OCI-LY1 (cell line): ENCODE measurements at regions not wholly inside any gene's neighbourhood (a gene's known extent, or its start where the extent isn't known, plus 50 kb on each side); places are given as distances from the start of the nearest gene placed in this dataset.
"Not testable (repeated sequence)": the region's sequence is repeated elsewhere in the genome, so short reads cannot be mapped to it uniquely, and the experiment has no call there.

Experiments
- H2AFZ ChIP-seq: fragments of 200-600 bp; sonication (generic), shearing (Covaris generic); 2 replicates; pipeline ENCODE4 v1.6.0; 2014; ENCODE audit warnings: antibody characterized with exemption, mild to moderate bottlenecking, low read length
- H3F3A ChIP-seq: fragments of 200-600 bp; sonication (generic), shearing (Covaris generic); 2 replicates; pipeline ENCODE4 v1.6.0; 2014; ENCODE audit warnings: mild to moderate bottlenecking, antibody characterized with exemption, low read length, moderate library complexity; ENCODE audit not compliant: insufficient read depth
- H3K27ac ChIP-seq: fragments of 200-600 bp; sonication (generic); 2 replicates; pipeline ENCODE4 v1.5.1; 2014; ENCODE audit warnings: low read length, mixed run types, mild to moderate bottlenecking, low read depth; ENCODE audit not compliant: poor library complexity, severe bottlenecking
- H3K27me3 ChIP-seq: fragments of 200-600 bp; sonication (generic); 2 replicates; pipeline ENCODE4 v1.6.0; 2014; ENCODE audit warnings: antibody characterized with exemption, mild to moderate bottlenecking, low read length, moderate library complexity; ENCODE audit not compliant: insufficient read depth
- H3K36me3 ChIP-seq: fragments of 200-600 bp; sonication (generic); 2 replicates; pipeline ENCODE4 v1.6.1; 2014; ENCODE audit warnings: mild to moderate bottlenecking, antibody characterized with exemption, low read length, moderate library complexity, mixed read lengths; ENCODE audit not compliant: insufficient read depth
- H3K4me1 ChIP-seq: fragments of 200-600 bp; sonication (generic); 2 replicates; pipeline ENCODE4 v1.5.1; 2014; ENCODE audit warnings: mild to moderate bottlenecking, low read length, moderate library complexity; ENCODE audit not compliant: insufficient read depth, severe bottlenecking
- H3K4me2 ChIP-seq: fragments of 200-600 bp; sonication (generic), shearing (Covaris generic); 2 replicates; pipeline ENCODE4 v1.6.1; 2014; ENCODE audit warnings: low read length
- H3K4me3 ChIP-seq: fragments of 200-600 bp; sonication (generic); 2 replicates; pipeline ENCODE4 v1.5.1; 2014; ENCODE audit warnings: low read length, low read depth, mild to moderate bottlenecking, mixed read lengths; ENCODE audit not compliant: poor library complexity, severe bottlenecking
- H3K79me2 ChIP-seq: fragments of 200-600 bp; shearing (Covaris generic); 2 replicates; pipeline ENCODE4 v1.6.1; 2016; ENCODE audit warnings: mixed run types, low read length, mixed read lengths; ENCODE audit not compliant: insufficient read depth
- H3K9ac ChIP-seq: fragments of 200-600 bp; sonication (generic), shearing (Covaris generic); 2 replicates; pipeline ENCODE4 v1.6.1; 2014; ENCODE audit warnings: mild to moderate bottlenecking, low read length, mixed read lengths
- H3K9me2 ChIP-seq: fragments of 200-600 bp; sonication (generic), shearing (Covaris generic); 2 replicates; pipeline ENCODE4 v1.6.1; 2014; ENCODE audit warnings: low read depth, mild to moderate bottlenecking, low read length, mixed read lengths
- H3K9me3 ChIP-seq: fragments of 200-600 bp; shearing (Covaris generic); 2 replicates; pipeline ENCODE4 v1.6.1; 2014; ENCODE audit warnings: low read length, mixed read lengths
- H4K20me1 ChIP-seq: fragments of 200-600 bp; sonication (generic), shearing (Covaris generic); 2 replicates; pipeline ENCODE4 v1.6.0; 2016; ENCODE audit warnings: mild to moderate bottlenecking, low read length; ENCODE audit not compliant: insufficient read depth
- CTCF ChIP-seq: fragments of 200-600 bp; sonication (generic), shearing (Covaris generic); IDR thresholded peaks from 2 replicates; pipeline ENCODE4 v1.5.1; 2017; ENCODE audit warnings: mild to moderate bottlenecking, antibody characterized with exemption, low read length, moderate library complexity, mixed read lengths
- EZH2 ChIP-seq: fragments of 200-600 bp; sonication (generic), shearing (Covaris generic); IDR thresholded peaks from 2 replicates; pipeline ENCODE4 v1.8.0; 2017; ENCODE audit warnings: borderline replicate concordance, mixed run types, mild to moderate bottlenecking, antibody characterized with exemption, low read length, moderate library complexity, mixed read lengths

- H3K4me1 ChIP-seq: no peaks in the 10 kb centered on the region
- TF ChIP-seq CTCF (no peak), EZH2 (no peak)
Measured at GRCh38 chr10:29815572-29815971, 180.8 kb upstream of the SVIL start.

GRCh38 chr10:29811751-29812427, 177.1 kb upstream of the SVIL start:
- no peaks in the 10 kb centered on the region for H3K9me2 ChIP-seq
- no peaks in the 10 kb centered on the region for H3K79me2 ChIP-seq

More at GRCh38 chr10:29815572-29815971, 180.8 kb upstream of the SVIL start:
- H4K20me1 ChIP-seq: no peaks in the 10 kb centered on the region
- H3K27ac ChIP-seq: no peak overlapping the region
- H3K79me2 ChIP-seq: no peaks in the 10 kb centered on the region
- no peak overlapping the region for H3K4me3 ChIP-seq
- H3F3A ChIP-seq: no peaks in the 10 kb centered on the region
- H3K9me3 ChIP-seq: no peaks in the 10 kb centered on the region
- no peaks in the 10 kb centered on the region for H3K36me3 ChIP-seq
- H2AFZ ChIP-seq: no peak overlapping the region
- H3K4me2 ChIP-seq: no peak overlapping the region
- H3K27me3 ChIP-seq: no peaks in the 10 kb centered on the region
- no peaks in the 10 kb centered on the region for H3K9me2 ChIP-seq
- H3K9ac ChIP-seq: no peak overlapping the region

GRCh38 chr10:29810816-29811215, 176.0 kb upstream of the SVIL start:
- no peak overlapping the region for H2AFZ ChIP-seq
- no peak for TF ChIP-seq CTCF
- TF ChIP-seq EZH2: no peak
- H3K27ac ChIP-seq: no peak overlapping the region
- no peaks in the 10 kb centered on the region for H3K4me1 ChIP-seq
- no peaks in the 10 kb centered on the region for H3K9me3 ChIP-seq
- H3K36me3 ChIP-seq: no peaks in the 10 kb centered on the region
- H3K79me2 ChIP-seq: no peaks in the 10 kb centered on the region
- no peak overlapping the region for H3K9ac ChIP-seq
- no peaks in the 10 kb centered on the region for H4K20me1 ChIP-seq
- no peaks in the 10 kb centered on the region for H3K9me2 ChIP-seq
- no peaks in the 10 kb centered on the region for H3F3A ChIP-seq
- no peak overlapping the region for H3K4me2 ChIP-seq
- H3K27me3 ChIP-seq: no peaks in the 10 kb centered on the region
- no peak overlapping the region for H3K4me3 ChIP-seq

More at GRCh38 chr10:29811751-29812427, 177.1 kb upstream of the SVIL start:
- H3K27me3 ChIP-seq: no peaks in the 10 kb centered on the region
- H3K9ac ChIP-seq: no peak overlapping the region
- TF ChIP-seq CTCF (no peak), EZH2 (no peak)
- no peaks in the 10 kb centered on the region for H3K9me3 ChIP-seq
- H3K36me3 ChIP-seq: no peaks in the 10 kb centered on the region
- no peak overlapping the region for H3K4me2 ChIP-seq
- no peaks in the 10 kb centered on the region for H3K4me1 ChIP-seq
- H3F3A ChIP-seq: no peaks in the 10 kb centered on the region
- H2AFZ ChIP-seq: no peak overlapping the region
- H4K20me1 ChIP-seq: no peaks in the 10 kb centered on the region
- H3K4me3 ChIP-seq: no peak overlapping the region
- H3K27ac ChIP-seq: no peak overlapping the region

- not testable (repeated sequence) for H3K9ac ChIP-seq, H3K4me3 ChIP-seq, H3K27me3 ChIP-seq, H4K20me1 ChIP-seq, H3K9me3 ChIP-seq, H3K4me1 ChIP-seq, H2AFZ ChIP-seq, H3K4me2 ChIP-seq, H3F3A ChIP-seq, H3K36me3 ChIP-seq, H3K9me2 ChIP-seq, H3K27ac ChIP-seq, H3K79me2 ChIP-seq
Measured at GRCh38 chr10:29810231-29810630, 175.5 kb upstream of the SVIL start.
